BJ (cell line): ENCODE measurements at regions not wholly inside any gene's neighbourhood (a gene's known extent, or its start where the extent isn't known, plus 50 kb on each side); places are given as distances from the start of the nearest gene placed in this dataset.

Experiments used
- CTCF ChIA-PET: fragments of 350-600 bp; formaldehyde crosslinking; extraction: SDS; loops from one replicate; lab custom pipeline; 2021; ENCODE audit warnings: antibody characterized with exemption, inconsistent platforms; lab: Yijun Ruan, JAX
- POLR2A ChIA-PET: fragments of 300-600 bp; sonication (Branson Sonifier 250); formaldehyde crosslinking; extraction: SDS; loops from one replicate; lab custom pipeline; 2021; ENCODE audit warnings: antibody characterized with exemption; lab: Charles Lee
- DNase-seq: peaks from one replicate; pipeline ENCODE4 v3.0.0-alpha.2; 2011; ENCODE audit warnings: low read depth
- H3K27me3 ChIP-seq: 2 replicates; pipeline ENCODE4 v1.6.0; 2011; ENCODE audit warnings: low read length; ENCODE audit not compliant: control insufficient read depth, insufficient read depth
- H3K36me3 ChIP-seq: 2 replicates; pipeline ENCODE4 v1.5.1; 2011; ENCODE audit warnings: low read length; ENCODE audit not compliant: control insufficient read depth, insufficient read depth
- H3K4me3 ChIP-seq: 2 replicates; pipeline ENCODE4 v1.5.1; 2011; ENCODE audit warnings: low read depth, mild to moderate bottlenecking, control low read depth, low read length
- CTCF ChIP-seq: IDR thresholded peaks from 2 replicates; pipeline ENCODE4 v1.5.1; 2011; ENCODE audit warnings: low read depth, mild to moderate bottlenecking, control low read depth, inconsistent platforms, low read length, moderate library complexity; ENCODE audit not compliant: insufficient read depth

- no peak for DNase-seq
- ChIA-PET POLR2A (no interaction called here), CTCF (no interaction called here)
- peaks cover 4% of the 10 kb centered on the region for H3K27me3 ChIP-seq
- no peak overlapping the region for H3K4me3 ChIP-seq
- no peak for TF ChIP-seq CTCF
- no peaks in the 10 kb centered on the region for H3K36me3 ChIP-seq
Measured at GRCh38 chr20:51198238-51198637, 175.3 kb upstream of the KCNG1 start.

GRCh38 chr20:51196991-51197651, 174.2 kb upstream of the KCNG1 start:
- H3K4me3 ChIP-seq = no peak overlapping the region
- H3K27me3 ChIP-seq = peaks cover 2% of the 10 kb centered on the region; the same call in 1 of the 2 replicates
- no peaks in the 10 kb centered on the region for H3K36me3 ChIP-seq
- CTCF ChIA-PET = interaction anchor here (1.2 kb wide), 1 partner anchor 11 kb away, joined by 3 read pairs; no protein-coding TSS in a partner anchor
- TF ChIP-seq CTCF = no peak
- POLR2A ChIA-PET = no interaction called here
- no peak for DNase-seq

- no peak for TF ChIP-seq CTCF
- Histone ChIP-seq H3K4me3 (no peak overlapping the region), H3K27me3 (peaks cover 2% of the 10 kb centered on the region; the same call in 1 of the 2 replicates), H3K36me3 (no peaks in the 10 kb centered on the region)
- no peak for DNase-seq
- ChIA-PET POLR2A (no interaction called here), CTCF (interaction anchor here (0.8 to 1.2 kb wide), 2 partner anchors 10 to 181 kb away, joined by 3 read pairs; no protein-coding TSS in a partner anchor)
Measured at GRCh38 chr20:51195990-51196389, 173.1 kb upstream of the KCNG1 start.

GRCh38 chr20:51195419-51195901, 172.6 kb upstream of the KCNG1 start:
- DNase-seq = no peak

More at GRCh38 chr20:51195419-51195901, 172.6 kb upstream of the KCNG1 start:
- CTCF ChIA-PET = no interaction called here
- Histone ChIP-seq H3K4me3 (no peak overlapping the region), H3K27me3 (peaks cover 2% of the 10 kb centered on the region; the same call in 1 of the 2 replicates), H3K36me3 (no peaks in the 10 kb centered on the region)
- no peak for TF ChIP-seq CTCF
- POLR2A ChIA-PET = no interaction called here
